ENCODE measurements at regions not wholly inside any gene's neighbourhood (a gene's known extent, or its start where the extent isn't known, plus 50 kb on each side); places are given as distances from the start of the nearest gene placed in this dataset.

GRCh38 chr14:38762426-38762825 is 340.6 kb downstream of the SEC23A start:
- DNase-seq, result no peak

GRCh38 chr14:38761033-38761432 is 342.0 kb downstream of the SEC23A start:
- DNase-seq, result no peak

GRCh38 chr14:38758661-38759060 is 344.4 kb downstream of the SEC23A start:
- no peak for DNase-seq

GRCh38 chr14:38755036-38755435 is 348.0 kb downstream of the SEC23A start:
- DNase-seq, result no peak

- no peak for DNase-seq
Observed at GRCh38 chr14:38752750-38753149, 350.3 kb downstream of the SEC23A start.

GRCh38 chr14:38752341-38752740 is 350.7 kb downstream of the SEC23A start:
- DNase-seq, result no peak

GRCh38 chr14:38751459-38751858 is 351.6 kb downstream of the SEC23A start:
- no peak for DNase-seq

- DNase-seq, result no peak
Observed at GRCh38 chr14:38749936-38750335, 353.1 kb downstream of the SEC23A start.

- DNase-seq, result no peak
Observed at GRCh38 chr14:38745861-38746260, 357.2 kb downstream of the SEC23A start.

- DNase-seq, result no peak
Observed at GRCh38 chr14:38743966-38744584, 359.0 kb downstream of the SEC23A start.

- peak; percentile 3 to 12 for DNase-seq
Observed at GRCh38 chr14:38737686-38738407, 365.2 kb downstream of the SEC23A start.

- no peak for DNase-seq
Observed at GRCh38 chr14:38735005-38735404, 368.0 kb downstream of the SEC23A start.

GRCh38 chr14:38731962-38732361 is 371.1 kb downstream of the SEC23A start:
- DNase-seq, result no peak

GRCh38 chr14:38730420-38730819 is 372.6 kb downstream of the SEC23A start:
- DNase-seq, result no peak

- no peak for DNase-seq
Observed at GRCh38 chr14:38727731-38728130, 375.3 kb downstream of the SEC23A start.

GRCh38 chr14:38724621-38725020 is 378.4 kb downstream of the SEC23A start:
- no peak for DNase-seq

GRCh38 chr14:38723959-38724358 is 379.1 kb downstream of the SEC23A start:
- no peak for DNase-seq

GRCh38 chr14:38723277-38723676 is 379.8 kb downstream of the SEC23A start:
- no peak for DNase-seq

- peak; percentile 66 to 70 for DNase-seq
Observed at GRCh38 chr14:38721822-38722431, 381.1 kb downstream of the SEC23A start.

- DNase-seq, result no peak
Observed at GRCh38 chr14:38718519-38718918, 384.5 kb downstream of the SEC23A start.

GRCh38 chr14:38716926-38717325 is 386.1 kb downstream of the SEC23A start:
- DNase-seq, result peak; percentile 2 to 53

- no peak for DNase-seq
Observed at GRCh38 chr14:38710881-38711280, 392.2 kb downstream of the SEC23A start.

- no peak for DNase-seq
Observed at GRCh38 chr14:38710196-38710595, 392.8 kb downstream of the SEC23A start.

GRCh38 chr14:38705220-38705619 is 397.8 kb downstream of the SEC23A start:
- DNase-seq, result no peak
